Loucy (cell line): ENCODE measurements at regions not wholly inside any gene's neighbourhood (a gene's known extent, or its start where the extent isn't known, plus 50 kb on each side); places are given as distances from the start of the nearest gene placed in this dataset.

ENCODE experiments used
- H2AFZ ChIP-seq: fragments of 200-600 bp; sonication (generic); 2 replicates; pipeline ENCODE4 v1.6.0; 2016; ENCODE audit warnings: antibody characterized with exemption, mild to moderate bottlenecking, low read length, moderate library complexity
- H3F3A ChIP-seq: fragments of 200-600 bp; 2 replicates; pipeline ENCODE4 v1.6.0; 2016; ENCODE audit warnings: antibody characterized with exemption, low read depth, mild to moderate bottlenecking
- H3K27me3 ChIP-seq: fragments of 200-600 bp; sonication (generic); 2 replicates; pipeline ENCODE4 v1.6.1; 2014; ENCODE audit warnings: low read length, mild to moderate bottlenecking; ENCODE audit not compliant: insufficient read depth, poor library complexity, severe bottlenecking
- H3K36me3 ChIP-seq: fragments of 200-600 bp; sonication (generic); 2 replicates; pipeline ENCODE4 v1.6.1; 2016; ENCODE audit warnings: low read length; ENCODE audit not compliant: insufficient read depth
- H3K4me1 ChIP-seq: fragments of 200-600 bp; sonication (generic); 2 replicates; pipeline ENCODE4 v1.5.1; 2014; ENCODE audit warnings: low read length, mild to moderate bottlenecking; ENCODE audit not compliant: insufficient read depth, poor library complexity, severe bottlenecking
- H3K4me2 ChIP-seq: fragments of 200-600 bp; sonication (generic); 2 replicates; pipeline ENCODE4 v1.6.0; 2014; ENCODE audit warnings: antibody characterized with exemption, low read length, low read depth, mild to moderate bottlenecking; ENCODE audit not compliant: poor library complexity, severe bottlenecking
- H3K4me3 ChIP-seq: fragments of 200-600 bp; sonication (generic); 2 replicates; pipeline ENCODE4 v1.5.1; 2014; ENCODE audit warnings: low read length, mild to moderate bottlenecking, mixed read lengths; ENCODE audit not compliant: poor library complexity, severe bottlenecking
- H3K79me2 ChIP-seq: fragments of 200-600 bp; sonication (generic); 2 replicates; pipeline ENCODE4 v1.6.1; 2014; ENCODE audit warnings: low read length; ENCODE audit not compliant: insufficient read depth
- H3K9ac ChIP-seq: fragments of 200-600 bp; sonication (generic); 2 replicates; pipeline ENCODE4 v1.6.0; 2014; ENCODE audit warnings: mild to moderate bottlenecking, low read depth, low read length, moderate library complexity; ENCODE audit not compliant: poor library complexity, severe bottlenecking
- H3K9me2 ChIP-seq: fragments of 200-600 bp; sonication (generic); replicated peaks from 2 replicates; pipeline ENCODE4 v1.6.1; 2016; ENCODE audit warnings: low read depth, low read length, mixed read lengths
- H3K9me3 ChIP-seq: fragments of 200-600 bp; sonication (generic); 2 replicates; pipeline ENCODE4 v1.6.1; 2014; ENCODE audit warnings: mild to moderate bottlenecking, antibody characterized with exemption, low read length, low read depth; ENCODE audit not compliant: insufficient read depth
- H4K20me1 ChIP-seq: fragments of 200-600 bp; sonication (generic); 2 replicates; pipeline ENCODE4 v1.6.0; 2014; ENCODE audit warnings: antibody characterized with exemption, low read length, mild to moderate bottlenecking; ENCODE audit not compliant: insufficient read depth, poor library complexity, severe bottlenecking
- CTCF ChIP-seq: fragments of 200-600 bp; sonication (generic); conservative IDR thresholded peaks from 2 replicates; pipeline ENCODE4 v1.5.1; 2014; ENCODE audit warnings: mild to moderate bottlenecking, antibody characterized with exemption, low read length
- EZH2phosphoT487 ChIP-seq: fragments of 200-600 bp; IDR thresholded peaks from 2 replicates; pipeline ENCODE4 v1.6.1; 2018; ENCODE audit warnings: antibody characterized with exemption, mild to moderate bottlenecking, moderate library complexity, borderline replicate concordance

- Histone ChIP-seq H3K9me3 (no peaks in the 10 kb centered on the region), H3K4me2 (no peak overlapping the region), H3K27me3 (no peaks in the 10 kb centered on the region), H3K36me3 (no peaks in the 10 kb centered on the region), H3F3A (no peaks in the 10 kb centered on the region), H2AFZ (no peak overlapping the region), H3K4me3 (no peak overlapping the region), H3K9ac (no peak overlapping the region), H3K4me1 (no peaks in the 10 kb centered on the region), H3K9me2 (no peaks in the 10 kb centered on the region), H4K20me1 (no peaks in the 10 kb centered on the region), H3K79me2 (no peaks in the 10 kb centered on the region)
- TF ChIP-seq EZH2phosphoT487 (no peak), CTCF (no peak)
These were observed 388.8 kb downstream of the CDK5RAP2 start for GRCh38 chr9:120191141-120191540.

GRCh38 chr9:120187758-120188157 lies 392.2 kb downstream of the CDK5RAP2 start:
- Histone ChIP-seq H3K79me2 (no peaks in the 10 kb centered on the region), H3K9me3 (no peaks in the 10 kb centered on the region), H4K20me1 (no peaks in the 10 kb centered on the region), H3K9me2 (no peaks in the 10 kb centered on the region), H3K9ac (no peak overlapping the region), H3K27me3 (no peaks in the 10 kb centered on the region), H3K36me3 (no peaks in the 10 kb centered on the region), H3K4me2 (no peak overlapping the region), H2AFZ (no peak overlapping the region), H3K4me1 (no peaks in the 10 kb centered on the region), H3F3A (no peaks in the 10 kb centered on the region), H3K4me3 (no peak overlapping the region)
- TF ChIP-seq EZH2phosphoT487 (no peak), CTCF (no peak)

- Histone ChIP-seq H3K9me3 (no peaks in the 10 kb centered on the region), H3K4me1 (no peaks in the 10 kb centered on the region), H3F3A (no peaks in the 10 kb centered on the region), H3K9ac (no peak overlapping the region), H4K20me1 (no peaks in the 10 kb centered on the region), H3K79me2 (no peaks in the 10 kb centered on the region), H3K4me3 (no peak overlapping the region), H3K4me2 (no peak overlapping the region), H2AFZ (no peak overlapping the region), H3K9me2 (no peaks in the 10 kb centered on the region), H3K36me3 (no peaks in the 10 kb centered on the region), H3K27me3 (no peaks in the 10 kb centered on the region)
- TF ChIP-seq EZH2phosphoT487 = no peak
- no peak for TF ChIP-seq CTCF
These were observed 393.7 kb downstream of the CDK5RAP2 start for GRCh38 chr9:120186276-120186675.
